Testis (tissue), 2 donors: ENCODE measurements at regions not wholly inside any gene's neighbourhood (a gene's known extent, or its start where the extent isn't known, plus 50 kb on each side); places are given as distances from the start of the nearest gene placed in this dataset.

Experiments
- POLR2A ChIP-seq: fragments of 450-650 bp; IDR thresholded peaks from one replicate; pipeline ENCODE4 v1.6.1; 2017; ENCODE audit warnings: antibody characterized with exemption, mild to moderate bottlenecking, moderate library complexity
- TF ChIP-seq, protein P1 (sequence below), 3 experiments: fragments of 450-650 bp in 2 of 3; fragments of 200-600 bp in 1 of 3; sonication (generic) in 1 of 3; IDR thresholded peaks; one replicate each; pipeline ENCODE4 v1.5.1; 2016 to 2019; ENCODE audit warnings: antibody characterized with exemption in 3 of 3, mild to moderate bottlenecking in 2 of 3, moderate library complexity in 1 of 3

DNA sequence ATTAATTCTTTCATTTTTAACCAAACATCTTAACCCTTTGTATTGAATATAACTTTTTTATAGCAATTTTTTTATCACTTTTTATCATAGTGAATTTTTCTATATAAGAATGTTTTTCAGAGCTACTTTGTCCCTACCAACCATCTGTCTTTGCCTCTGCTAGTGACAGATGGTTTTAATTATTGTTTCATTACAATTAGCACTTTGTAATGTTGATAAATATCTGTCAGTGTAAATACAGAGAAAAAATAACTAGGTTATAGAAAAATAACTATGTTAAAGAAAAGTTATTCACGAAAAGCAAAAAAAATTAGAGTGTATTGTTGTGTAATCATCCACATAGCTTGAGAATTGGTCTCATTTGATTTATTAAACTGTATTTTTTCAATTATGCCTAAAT is 91.0 kb upstream of the CDH19 start:
- TF ChIP-seq, protein P1, sequence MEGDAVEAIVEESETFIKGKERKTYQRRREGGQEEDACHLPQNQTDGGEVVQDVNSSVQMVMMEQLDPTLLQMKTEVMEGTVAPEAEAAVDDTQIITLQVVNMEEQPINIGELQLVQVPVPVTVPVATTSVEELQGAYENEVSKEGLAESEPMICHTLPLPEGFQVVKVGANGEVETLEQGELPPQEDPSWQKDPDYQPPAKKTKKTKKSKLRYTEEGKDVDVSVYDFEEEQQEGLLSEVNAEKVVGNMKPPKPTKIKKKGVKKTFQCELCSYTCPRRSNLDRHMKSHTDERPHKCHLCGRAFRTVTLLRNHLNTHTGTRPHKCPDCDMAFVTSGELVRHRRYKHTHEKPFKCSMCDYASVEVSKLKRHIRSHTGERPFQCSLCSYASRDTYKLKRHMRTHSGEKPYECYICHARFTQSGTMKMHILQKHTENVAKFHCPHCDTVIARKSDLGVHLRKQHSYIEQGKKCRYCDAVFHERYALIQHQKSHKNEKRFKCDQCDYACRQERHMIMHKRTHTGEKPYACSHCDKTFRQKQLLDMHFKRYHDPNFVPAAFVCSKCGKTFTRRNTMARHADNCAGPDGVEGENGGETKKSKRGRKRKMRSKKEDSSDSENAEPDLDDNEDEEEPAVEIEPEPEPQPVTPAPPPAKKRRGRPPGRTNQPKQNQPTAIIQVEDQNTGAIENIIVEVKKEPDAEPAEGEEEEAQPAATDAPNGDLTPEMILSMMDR (IDR thresholded peaks at IDR 0.05): no peak
- no peak for TF ChIP-seq POLR2A
